PC-3 (cell line): ENCODE measurements at regions not wholly inside any gene's neighbourhood (a gene's known extent, or its start where the extent isn't known, plus 50 kb on each side); places are given as distances from the start of the nearest gene placed in this dataset.

Experiments
- ATAC-seq: fragments of 200-7000 bp; cut with Tn5 transposase; 2 replicates; pipeline ENCODE4 v1.9.1; 2020; ENCODE audit warnings: mild to moderate bottlenecking, moderate library complexity
- BruUV-seq: library from RNA; stranded (reverse); fragments of 400-500 nt; replicated peaks from 2 replicates; lab custom pipeline; 2021; lab: Mats Ljungman, UMichigan
- CTCF ChIA-PET: fragments of 300-600 bp; sonication (Branson Sonifier 250); formaldehyde crosslinking; loops from one replicate; lab custom pipeline; 2022; ENCODE audit warnings: antibody characterized with exemption; lab: Charles Lee
- POLR2A ChIA-PET: fragments of 300-600 bp; sonication (Branson Sonifier 250); formaldehyde crosslinking; loops from one replicate; lab custom pipeline; 2022; ENCODE audit warnings: antibody characterized with exemption; ENCODE audit not compliant: unreplicated experiment; lab: Charles Lee
- DNase-seq: peaks from one replicate; pipeline ENCODE4 v3.0.0-alpha.2; 2015
- H2AFZ ChIP-seq: fragments of 300-600 bp; sonication (generic); 2 replicates; pipeline ENCODE4 v1.6.0; 2016; ENCODE audit warnings: antibody characterized with exemption, low read length
- H3F3A ChIP-seq: fragments of 300-600 bp; sonication (generic); one replicate; pipeline ENCODE4 v1.6.0; 2017; ENCODE audit warnings: antibody characterized with exemption, low read length, control low read depth, mild to moderate bottlenecking; ENCODE audit not compliant: unreplicated experiment
- H3K27ac ChIP-seq: fragments of 300-600 bp; sonication (generic); 2 replicates; pipeline ENCODE4 v1.5.1; 2016; ENCODE audit warnings: mild to moderate bottlenecking, low read length
- H3K27me3 ChIP-seq: fragments of 300-600 bp; sonication (generic); 2 replicates; pipeline ENCODE4 v1.6.1; 2016; ENCODE audit warnings: low read length, mixed read lengths
- H3K36me3 ChIP-seq: fragments of 300-600 bp; sonication (generic); 2 replicates; pipeline ENCODE4 v1.6.1; 2016; ENCODE audit warnings: low read depth, mixed run types, low read length, mixed read lengths
- H3K4me1 ChIP-seq: fragments of 300-600 bp; sonication (generic); 2 replicates; pipeline ENCODE4 v1.5.1; 2016; ENCODE audit warnings: low read length; ENCODE audit not compliant: insufficient read depth
- H3K4me2 ChIP-seq: fragments of 300-600 bp; sonication (generic); 2 replicates; pipeline ENCODE4 v1.6.0; 2016; ENCODE audit warnings: low read length
- H3K4me3 ChIP-seq: fragments of 300-600 bp; sonication (generic); 2 replicates; pipeline ENCODE4 v1.5.1; 2016; ENCODE audit warnings: mild to moderate bottlenecking, low read length, mixed read lengths
- H3K79me2 ChIP-seq: fragments of 300-600 bp; sonication (generic); 2 replicates; pipeline ENCODE4 v1.6.1; 2017; ENCODE audit warnings: low read length, mixed read lengths
- H3K9ac ChIP-seq: fragments of 300-600 bp; sonication (generic); 2 replicates; pipeline ENCODE4 v1.6.0; 2016; ENCODE audit warnings: mild to moderate bottlenecking, low read length
- H3K9me2 ChIP-seq: fragments of 300-600 bp; sonication (generic); replicated peaks from 2 replicates; pipeline ENCODE4 v1.6.1; 2016; ENCODE audit warnings: mixed run types, low read length, mixed read lengths
- H3K9me3 ChIP-seq: fragments of 300-600 bp; sonication (generic); 2 replicates; pipeline ENCODE4 v1.6.1; 2016; ENCODE audit warnings: low read length, mixed read lengths
- H4K20me1 ChIP-seq: fragments of 300-600 bp; sonication (generic); 2 replicates; pipeline ENCODE4 v1.6.1; 2016; ENCODE audit warnings: low read length, mixed read lengths
- EZH2 ChIP-seq: fragments of 300-600 bp; sonication (generic); IDR thresholded peaks from one replicate; pipeline ENCODE4 v1.6.1; 2017; ENCODE audit warnings: antibody characterized with exemption, mild to moderate bottlenecking, low read length; ENCODE audit not compliant: unreplicated experiment
- EZH2phosphoT487 ChIP-seq: fragments of 300-600 bp; sonication (generic); IDR thresholded peaks from 2 replicates; pipeline ENCODE4 v1.6.1; 2018; ENCODE audit warnings: mild to moderate bottlenecking, antibody characterized with exemption, low read length, borderline replicate concordance
- intact Hi-C: fragments of 100-400 bp; cut with micrococcal nuclease; formaldehyde crosslinking; loops from 2 replicates; pipeline ENCODE4 v1.9.0; 2023
- TF ChIP-seq, protein P1 (sequence below): fragments of 300-600 bp; sonication (generic); conservative IDR thresholded peaks from 2 replicates; pipeline ENCODE4 v1.5.1; 2017; ENCODE audit warnings: antibody characterized with exemption, low read depth, mild to moderate bottlenecking, low read length

GRCh38 chr15:29333261-29333660 lies 63.6 kb upstream of the NSMCE3 start:
- Histone ChIP-seq H3K79me2 (no peaks in the 10 kb centered on the region), H3K27ac (no peak overlapping the region), H3K4me3 (no peak overlapping the region), H2AFZ (no peak overlapping the region), H3K27me3 (peaks cover 62% of the 10 kb centered on the region), H4K20me1 (no peaks in the 10 kb centered on the region), H3K4me1 (no peaks in the 10 kb centered on the region), H3K9ac (no peak overlapping the region), H3F3A (no peaks in the 10 kb centered on the region), H3K9me3 (no peaks in the 10 kb centered on the region), H3K9me2 (no peaks in the 10 kb centered on the region), H3K4me2 (no peak overlapping the region), H3K36me3 (no peaks in the 10 kb centered on the region)
- intact Hi-C loops = no loop called here
- no peak for ATAC-seq
- DNase-seq = no peak
- ChIA-PET CTCF (no interaction called here), POLR2A (no interaction called here)
- TF ChIP-seq, protein P1, sequence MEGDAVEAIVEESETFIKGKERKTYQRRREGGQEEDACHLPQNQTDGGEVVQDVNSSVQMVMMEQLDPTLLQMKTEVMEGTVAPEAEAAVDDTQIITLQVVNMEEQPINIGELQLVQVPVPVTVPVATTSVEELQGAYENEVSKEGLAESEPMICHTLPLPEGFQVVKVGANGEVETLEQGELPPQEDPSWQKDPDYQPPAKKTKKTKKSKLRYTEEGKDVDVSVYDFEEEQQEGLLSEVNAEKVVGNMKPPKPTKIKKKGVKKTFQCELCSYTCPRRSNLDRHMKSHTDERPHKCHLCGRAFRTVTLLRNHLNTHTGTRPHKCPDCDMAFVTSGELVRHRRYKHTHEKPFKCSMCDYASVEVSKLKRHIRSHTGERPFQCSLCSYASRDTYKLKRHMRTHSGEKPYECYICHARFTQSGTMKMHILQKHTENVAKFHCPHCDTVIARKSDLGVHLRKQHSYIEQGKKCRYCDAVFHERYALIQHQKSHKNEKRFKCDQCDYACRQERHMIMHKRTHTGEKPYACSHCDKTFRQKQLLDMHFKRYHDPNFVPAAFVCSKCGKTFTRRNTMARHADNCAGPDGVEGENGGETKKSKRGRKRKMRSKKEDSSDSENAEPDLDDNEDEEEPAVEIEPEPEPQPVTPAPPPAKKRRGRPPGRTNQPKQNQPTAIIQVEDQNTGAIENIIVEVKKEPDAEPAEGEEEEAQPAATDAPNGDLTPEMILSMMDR = no peak
- no peak for TF ChIP-seq EZH2phosphoT487
- TF ChIP-seq EZH2 = no peak
- no TSS peak for BruUV-seq

DNA sequence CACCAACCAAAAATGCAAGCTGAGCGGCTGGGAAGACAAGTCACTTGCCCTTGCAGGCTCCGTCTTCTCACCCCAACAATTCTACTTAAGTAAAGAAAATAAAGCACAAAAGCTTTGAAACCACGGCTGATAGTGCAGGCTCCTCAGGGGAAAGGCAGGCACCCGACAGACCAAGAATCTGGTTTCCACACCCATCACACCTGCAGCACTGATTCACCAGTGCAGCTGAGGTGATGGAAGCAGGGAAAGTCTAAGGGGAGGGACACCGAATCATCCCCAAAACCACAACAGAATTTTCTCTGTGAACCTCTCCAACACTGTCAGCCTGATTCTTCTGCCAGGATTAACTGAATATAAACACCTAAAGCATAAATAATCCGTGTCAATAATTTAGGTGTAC lies 62.0 kb upstream of the NSMCE3 start:
- Histone ChIP-seq H3K4me2 (no peak overlapping the region), H2AFZ (no peak overlapping the region), H3K4me1 (no peaks in the 10 kb centered on the region), H3K36me3 (no peaks in the 10 kb centered on the region), H3K27me3 (peaks cover 55% of the 10 kb centered on the region), H3K9me2 (no peaks in the 10 kb centered on the region), H3K9ac (no peak overlapping the region), H3K79me2 (no peaks in the 10 kb centered on the region), H3K9me3 (no peaks in the 10 kb centered on the region), H3K4me3 (no peak overlapping the region), H3F3A (no peaks in the 10 kb centered on the region), H4K20me1 (no peaks in the 10 kb centered on the region), H3K27ac (no peak overlapping the region)
- ChIA-PET CTCF (no interaction called here), POLR2A (no interaction called here)
- intact Hi-C loops = no loop called here
- DNase-seq = no peak
- BruUV-seq = no TSS peak
- ATAC-seq = no peak
- TF ChIP-seq EZH2phosphoT487 = no peak
- TF ChIP-seq, protein P1 = no peak
- TF ChIP-seq EZH2 = no peak

DNA sequence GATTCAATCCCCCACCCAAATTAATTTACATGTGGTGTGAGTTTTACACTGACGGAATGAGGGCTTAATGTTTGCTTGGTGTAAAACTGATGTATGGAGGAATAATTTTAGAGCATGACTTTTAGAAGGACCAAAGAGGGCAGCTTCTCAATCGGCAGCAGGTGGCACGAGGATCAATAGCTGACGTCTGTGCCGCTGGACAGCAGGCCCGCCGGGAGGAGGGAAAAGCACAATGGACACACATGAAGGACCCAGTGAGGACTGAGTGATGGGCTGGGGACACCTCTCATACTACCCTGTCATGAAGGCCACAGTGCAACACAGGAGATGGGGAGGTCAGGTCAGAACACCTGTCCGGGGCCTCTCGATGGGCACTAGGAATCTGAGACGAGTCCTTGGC lies 61.4 kb upstream of the NSMCE3 start:
- Histone ChIP-seq H3K9ac (no peak overlapping the region), H3K9me2 (no peaks in the 10 kb centered on the region), H3K79me2 (no peaks in the 10 kb centered on the region), H2AFZ (no peak overlapping the region), H3K4me2 (no peak overlapping the region), H3K27me3 (peaks cover 60% of the 10 kb centered on the region), H3K27ac (no peak overlapping the region), H3K36me3 (no peaks in the 10 kb centered on the region), H3K4me3 (no peak overlapping the region), H4K20me1 (no peaks in the 10 kb centered on the region), H3K4me1 (no peaks in the 10 kb centered on the region), H3K9me3 (no peaks in the 10 kb centered on the region), H3F3A (no peaks in the 10 kb centered on the region)
- TF ChIP-seq, protein P1 = no peak
- TF ChIP-seq EZH2phosphoT487 = no peak
- TF ChIP-seq EZH2 = no peak
- CTCF ChIA-PET = no interaction called here
- ATAC-seq (no peak), DNase-seq (no peak)
- BruUV-seq = no TSS peak
- intact Hi-C loops = no loop called here
- POLR2A ChIA-PET = no interaction called here
